Upper lobe of left lung (tissue), 4 donors: ENCODE measurements at regions not wholly inside any gene's neighbourhood (a gene's known extent, or its start where the extent isn't known, plus 50 kb on each side); places are given as distances from the start of the nearest gene placed in this dataset.
"Not testable (repeated sequence)": the region's sequence is repeated elsewhere in the genome, so short reads cannot be mapped to it uniquely, and the experiment has no call there.

Experiments
- POLR2A ChIP-seq, 4 donors: fragments of 450-650 bp; IDR thresholded peaks; one replicate each; pipeline ENCODE4 v1.5.1; 2016 to 2017; ENCODE audit warnings: antibody characterized with exemption in 4 of 4, mild to moderate bottlenecking in 2 of 4
- POLR2AphosphoS5 ChIP-seq, 2 donors: sonication (generic); formaldehyde crosslinking; IDR thresholded peaks; one replicate each; pipeline ENCODE4 v1.5.1; 2017; ENCODE audit warnings: antibody characterized with exemption in 2 of 2
- TF ChIP-seq, protein P1 (sequence below), 6 experiments: fragments of 450-650 bp in 4 of 6; fragments of 200-600 bp in 2 of 6; sonication (generic) in 2 of 6; IDR thresholded peaks; one replicate each; pipeline ENCODE4 v1.5.1; 2016 to 2019; ENCODE audit warnings: antibody characterized with exemption in 6 of 6

DNA sequence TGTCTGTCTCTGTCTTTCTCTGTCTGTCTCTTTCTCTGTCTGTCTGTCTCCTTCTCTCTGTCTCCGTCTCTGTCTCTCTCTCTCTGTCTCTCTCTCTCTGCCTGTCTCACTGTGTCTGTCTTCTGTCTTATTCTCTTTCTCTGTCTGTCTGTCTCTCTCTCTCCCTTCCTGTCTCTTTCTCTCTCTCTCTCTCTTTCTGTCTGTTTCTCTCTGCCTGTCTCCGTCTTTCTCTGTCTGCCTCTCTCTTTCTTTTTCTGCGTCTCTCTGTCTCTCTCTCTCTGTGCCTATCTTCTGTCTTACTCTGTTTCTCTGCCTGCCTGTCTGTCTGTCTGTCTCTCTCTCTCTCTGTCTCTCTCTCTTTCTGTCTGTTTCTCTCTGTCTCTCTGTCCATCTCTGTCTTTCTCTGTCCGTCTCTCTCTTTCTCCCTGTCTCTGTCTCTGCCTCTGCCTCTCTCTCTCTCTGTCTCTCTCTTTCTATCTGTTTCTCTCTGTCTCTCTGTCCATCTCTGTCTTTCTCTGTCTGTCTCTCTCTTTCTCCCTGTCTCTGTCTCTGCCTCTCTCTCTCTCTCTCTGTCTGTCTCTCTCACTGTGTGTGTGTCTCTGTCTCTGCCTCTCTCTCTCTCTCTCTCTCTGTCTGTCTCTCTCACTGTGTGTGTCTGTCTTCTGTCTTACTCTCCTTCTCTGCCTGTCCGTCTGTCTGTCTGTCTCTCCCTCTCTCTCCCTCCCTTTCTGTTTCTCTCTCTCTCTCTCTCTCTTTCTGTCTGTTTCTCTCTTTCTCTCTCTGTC, 2291.8 kb upstream of the TPTE start:
- TF ChIP-seq, protein P1, sequence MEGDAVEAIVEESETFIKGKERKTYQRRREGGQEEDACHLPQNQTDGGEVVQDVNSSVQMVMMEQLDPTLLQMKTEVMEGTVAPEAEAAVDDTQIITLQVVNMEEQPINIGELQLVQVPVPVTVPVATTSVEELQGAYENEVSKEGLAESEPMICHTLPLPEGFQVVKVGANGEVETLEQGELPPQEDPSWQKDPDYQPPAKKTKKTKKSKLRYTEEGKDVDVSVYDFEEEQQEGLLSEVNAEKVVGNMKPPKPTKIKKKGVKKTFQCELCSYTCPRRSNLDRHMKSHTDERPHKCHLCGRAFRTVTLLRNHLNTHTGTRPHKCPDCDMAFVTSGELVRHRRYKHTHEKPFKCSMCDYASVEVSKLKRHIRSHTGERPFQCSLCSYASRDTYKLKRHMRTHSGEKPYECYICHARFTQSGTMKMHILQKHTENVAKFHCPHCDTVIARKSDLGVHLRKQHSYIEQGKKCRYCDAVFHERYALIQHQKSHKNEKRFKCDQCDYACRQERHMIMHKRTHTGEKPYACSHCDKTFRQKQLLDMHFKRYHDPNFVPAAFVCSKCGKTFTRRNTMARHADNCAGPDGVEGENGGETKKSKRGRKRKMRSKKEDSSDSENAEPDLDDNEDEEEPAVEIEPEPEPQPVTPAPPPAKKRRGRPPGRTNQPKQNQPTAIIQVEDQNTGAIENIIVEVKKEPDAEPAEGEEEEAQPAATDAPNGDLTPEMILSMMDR (IDR thresholded peaks at IDR 0.05): not testable (repeated sequence)
- not testable (repeated sequence) for TF ChIP-seq POLR2AphosphoS5, POLR2A (IDR thresholded peaks at IDR 0.05)
